ENCODE measurements at regions not wholly inside any gene's neighbourhood (a gene's known extent, or its start where the extent isn't known, plus 50 kb on each side); places are given as distances from the start of the nearest gene placed in this dataset.
"Not testable (repeated sequence)": the region's sequence is repeated elsewhere in the genome, so short reads cannot be mapped to it uniquely, and the experiment has no call there.

DNA sequence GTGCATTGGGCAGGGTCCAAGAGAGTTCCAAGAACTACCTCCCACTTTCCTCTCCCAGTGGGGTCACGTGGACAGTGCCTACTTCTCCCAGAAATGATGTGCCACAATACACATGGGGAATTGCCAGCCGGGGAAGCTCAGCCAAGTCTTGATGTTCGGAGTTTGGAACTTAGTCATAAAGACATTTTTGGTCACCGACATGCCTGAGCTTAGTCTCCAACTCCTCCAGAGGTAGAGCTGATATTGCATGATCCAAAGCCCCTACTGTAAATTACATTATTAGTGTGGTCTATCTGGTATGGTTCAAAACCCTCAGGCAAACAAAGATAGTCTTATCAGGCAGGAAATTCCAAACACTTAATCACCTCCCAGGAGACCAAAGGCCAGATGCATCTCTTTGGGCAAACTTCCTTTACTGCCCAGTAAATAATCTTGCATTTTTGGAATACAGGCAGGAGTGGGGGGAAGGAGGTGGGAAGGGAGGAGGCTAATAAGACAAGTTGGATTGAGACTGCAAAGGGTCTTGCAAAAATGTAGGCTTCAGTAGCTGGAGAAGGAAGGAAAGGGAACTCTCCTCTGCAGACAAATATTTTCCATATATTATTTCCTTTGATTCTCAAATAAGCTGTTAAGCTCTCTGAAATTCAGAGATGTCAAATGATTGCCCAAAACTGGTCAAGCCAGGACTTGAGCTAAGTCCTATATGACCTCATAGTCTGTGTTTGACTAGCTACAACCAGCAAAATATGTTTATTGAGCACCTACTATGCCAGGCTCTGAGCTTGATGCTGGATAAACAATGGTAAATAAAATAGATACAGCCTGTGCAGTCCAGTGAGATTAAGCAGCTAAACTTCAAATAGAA, 99.4 kb downstream of the DRD1 start:
- no peak for DNase-seq

DNA sequence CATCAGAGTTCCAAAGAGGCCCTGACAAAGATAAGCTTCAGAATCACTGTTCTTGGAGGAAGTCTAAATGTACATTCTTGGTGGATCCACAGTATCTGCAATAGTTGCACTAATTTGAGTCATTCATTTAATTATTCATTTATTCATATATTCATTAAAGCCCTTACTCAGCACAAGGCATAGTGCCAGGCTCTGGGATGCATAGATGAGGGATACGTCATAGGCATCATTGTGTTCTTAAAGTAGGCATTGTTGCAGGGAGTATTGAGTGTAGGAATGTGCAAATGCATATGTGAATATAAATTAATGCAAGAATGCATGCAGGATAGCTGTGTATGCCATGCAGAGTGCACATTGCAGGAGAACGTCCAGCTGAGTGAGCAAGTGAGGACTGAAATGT, 100.7 kb downstream of the DRD1 start:
- DNase-seq = no peak

DNA sequence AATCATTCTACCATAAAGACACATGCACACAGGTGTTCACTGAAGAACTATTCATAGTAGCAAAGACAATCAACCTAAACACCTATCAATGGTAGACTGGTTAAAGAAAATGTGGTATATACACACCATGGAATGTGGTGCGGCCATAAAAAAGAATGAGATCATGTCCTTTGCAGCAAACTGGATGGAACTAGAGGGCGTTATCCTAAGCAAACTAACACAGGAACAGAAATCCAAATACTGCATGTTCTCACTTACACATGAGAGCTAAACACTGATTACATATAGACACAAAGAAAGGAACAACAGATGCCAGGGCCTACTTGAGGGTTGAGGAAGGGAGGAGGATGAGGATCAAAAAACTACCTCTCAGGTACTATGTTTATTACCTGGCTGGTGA, 103.8 kb downstream of the DRD1 start:
- no peak for DNase-seq

DNA sequence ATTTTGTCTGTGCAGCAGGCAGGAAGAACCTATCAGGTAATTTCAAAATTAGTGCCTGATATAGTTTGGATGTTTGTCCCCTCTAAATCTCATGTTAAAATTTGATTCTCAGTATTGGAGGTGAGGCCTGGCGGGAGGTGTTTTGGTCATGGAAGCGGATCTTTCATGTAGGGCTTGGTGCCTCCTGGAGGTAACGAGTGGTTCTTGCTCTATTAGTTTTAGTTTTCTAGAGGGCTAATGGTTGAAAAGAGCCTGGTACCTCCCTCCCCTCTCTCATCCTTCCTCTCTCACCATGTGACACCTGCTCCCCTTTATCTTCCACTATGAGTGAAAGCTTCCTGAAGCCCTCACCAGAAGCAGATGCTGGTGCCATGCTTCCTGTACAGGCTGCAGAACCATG, 106.3 kb downstream of the DRD1 start:
- DNase-seq = no peak

DNA sequence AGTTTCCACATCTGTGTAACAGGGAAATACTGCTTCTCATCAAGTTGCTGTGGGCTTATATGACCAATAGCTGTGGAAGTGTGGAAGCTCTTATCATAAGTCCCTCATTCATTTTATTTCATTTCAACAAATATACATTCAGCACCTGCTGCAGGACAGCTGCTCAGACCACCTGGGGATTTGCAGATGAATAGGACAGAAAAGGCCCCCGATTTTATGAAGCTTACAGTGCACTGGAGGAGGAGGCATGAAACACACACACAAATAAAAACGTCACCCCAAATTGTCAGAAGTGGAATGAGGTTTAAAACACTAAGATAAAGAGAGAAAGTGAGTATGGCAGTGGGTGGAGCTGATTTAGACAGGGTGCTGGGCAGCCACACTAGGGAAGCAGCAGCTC, 107.2 kb downstream of the DRD1 start:
- DNase-seq = no peak

DNA sequence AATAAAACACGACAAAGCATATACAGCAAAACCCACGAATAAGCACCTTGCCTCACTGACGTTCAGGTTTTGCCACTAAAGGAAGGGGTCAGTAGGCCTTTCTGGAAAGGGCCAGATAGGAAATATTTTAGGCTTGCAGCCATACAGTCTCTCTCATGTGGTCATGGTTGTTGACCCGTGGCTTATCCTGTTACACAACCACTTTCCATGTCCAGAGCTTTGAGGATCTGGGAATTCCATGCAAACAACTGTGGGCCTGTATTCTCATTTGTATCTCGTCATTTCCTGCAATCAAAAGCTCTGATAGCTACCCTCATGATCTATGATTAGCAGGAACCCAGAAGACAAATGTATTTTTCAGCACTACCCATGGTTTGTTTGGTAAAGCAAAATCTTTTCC, 108.3 kb downstream of the DRD1 start:
- DNase-seq = no peak

DNA sequence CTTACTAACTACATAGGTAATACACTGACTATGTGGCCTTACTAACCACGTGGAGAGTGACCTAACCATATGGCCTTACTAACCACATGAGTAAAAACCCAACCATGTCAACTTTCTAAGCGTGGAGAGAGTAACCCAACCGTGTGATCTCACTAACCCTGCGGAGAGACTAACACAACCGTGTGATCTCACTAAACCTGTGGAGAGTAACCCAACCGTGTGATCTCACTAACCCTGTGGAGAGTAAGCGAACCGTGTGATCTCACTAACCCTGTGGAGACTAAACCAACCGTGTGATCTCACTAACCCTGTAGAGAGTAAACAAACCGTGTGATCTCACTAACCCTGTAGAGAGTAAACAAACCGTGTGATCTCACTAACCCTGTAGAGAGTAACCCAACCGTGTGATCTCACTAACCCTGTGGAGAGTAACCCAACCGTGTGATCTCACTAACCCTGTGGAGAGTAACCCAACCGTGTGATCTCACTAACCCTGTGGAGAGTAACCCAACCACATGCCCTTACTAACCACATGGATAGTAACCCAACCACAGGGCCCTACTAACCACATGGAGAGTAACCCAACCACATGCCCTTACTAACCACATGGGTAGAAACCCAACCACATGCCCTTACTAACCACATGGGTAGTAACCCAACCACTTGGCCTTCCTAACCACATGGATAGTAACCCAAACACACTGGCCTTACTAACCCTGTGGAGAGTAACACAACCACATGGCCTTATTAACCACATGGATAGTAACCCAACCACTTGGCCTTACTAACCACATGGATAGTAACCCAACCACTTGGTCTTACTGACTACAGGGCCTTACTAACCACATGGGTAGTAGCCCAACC, 112.6 kb downstream of the DRD1 start:
- not testable (repeated sequence) for DNase-seq

DNA sequence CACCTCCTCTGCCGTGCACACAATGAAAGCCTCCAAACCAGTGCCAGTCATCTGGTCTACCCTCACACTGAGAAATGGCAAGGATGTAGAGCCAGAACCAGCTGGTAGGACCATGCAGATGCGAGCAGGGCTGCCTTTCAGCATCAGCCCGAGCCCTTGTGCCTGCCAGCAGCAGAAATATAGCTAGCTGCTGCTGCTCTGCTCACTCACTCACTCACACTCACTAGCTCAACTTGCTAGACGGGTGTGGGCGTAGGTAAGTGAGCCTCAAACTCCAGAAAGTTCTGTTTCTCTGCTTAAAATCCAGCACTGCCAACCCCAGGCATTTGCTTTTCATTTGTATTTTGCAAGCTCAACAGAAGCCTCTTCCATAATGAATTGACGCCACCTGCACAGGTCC, 114.0 kb downstream of the DRD1 start:
- DNase-seq = no peak

DNA sequence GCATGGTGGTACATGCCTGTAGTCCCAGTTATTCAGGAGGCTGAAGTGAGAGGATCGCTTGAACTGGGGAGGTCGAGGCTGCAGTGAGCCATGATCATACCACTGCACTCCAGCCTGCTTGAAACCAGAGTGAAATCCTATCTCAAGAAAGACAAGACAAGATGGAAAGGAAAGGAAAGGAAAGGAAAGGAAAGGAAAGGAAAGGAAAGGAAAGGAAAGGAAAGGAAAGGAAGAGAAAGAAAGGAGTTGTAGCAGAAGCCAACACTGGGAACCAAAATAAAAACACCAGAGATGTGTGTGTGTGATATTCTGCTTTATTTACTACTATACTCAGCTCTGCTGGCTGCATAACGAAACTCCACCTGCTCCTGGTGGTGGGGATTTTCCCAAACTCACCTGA, 115.3 kb downstream of the DRD1 start:
- no peak for DNase-seq

DNA sequence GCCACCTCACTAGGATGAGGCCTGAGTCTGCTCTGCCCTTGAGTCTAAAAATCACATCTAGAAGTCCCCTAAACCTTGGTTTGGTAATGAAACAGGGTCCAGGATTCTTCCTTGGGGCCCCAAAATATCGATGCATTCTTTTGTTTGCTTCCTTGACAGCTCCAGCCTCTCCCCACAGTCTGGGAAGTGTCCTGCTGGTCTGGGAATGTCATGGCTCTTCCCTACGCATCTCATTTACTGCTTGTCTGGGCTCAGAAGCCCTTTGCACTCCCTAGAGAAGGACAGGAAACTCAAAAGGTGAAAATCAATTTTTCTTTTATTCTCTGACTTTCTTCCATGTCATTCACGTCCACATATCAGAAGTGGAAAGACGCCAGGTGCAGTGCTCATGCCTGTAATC, 115.8 kb downstream of the DRD1 start:
- no peak for DNase-seq

DNA sequence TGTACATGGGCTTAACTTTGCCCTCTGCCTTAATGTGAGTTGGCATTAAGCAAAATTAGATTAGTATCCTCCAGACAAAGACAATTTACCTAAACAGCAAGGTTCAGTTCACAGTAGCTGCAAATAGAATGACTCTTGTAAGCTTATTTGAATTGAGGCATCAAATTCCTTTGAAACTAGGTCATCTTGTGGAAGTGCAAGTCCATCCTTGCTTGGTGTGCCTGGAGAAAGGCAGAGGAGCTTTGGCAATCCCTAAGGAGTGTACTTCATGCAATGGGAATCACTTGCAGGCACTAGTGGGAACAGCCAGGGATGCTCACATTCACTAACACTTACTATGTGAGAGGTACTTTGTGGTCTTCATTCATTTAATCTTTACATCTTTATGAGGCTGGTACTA, 118.3 kb downstream of the DRD1 start:
- no peak for DNase-seq

DNA sequence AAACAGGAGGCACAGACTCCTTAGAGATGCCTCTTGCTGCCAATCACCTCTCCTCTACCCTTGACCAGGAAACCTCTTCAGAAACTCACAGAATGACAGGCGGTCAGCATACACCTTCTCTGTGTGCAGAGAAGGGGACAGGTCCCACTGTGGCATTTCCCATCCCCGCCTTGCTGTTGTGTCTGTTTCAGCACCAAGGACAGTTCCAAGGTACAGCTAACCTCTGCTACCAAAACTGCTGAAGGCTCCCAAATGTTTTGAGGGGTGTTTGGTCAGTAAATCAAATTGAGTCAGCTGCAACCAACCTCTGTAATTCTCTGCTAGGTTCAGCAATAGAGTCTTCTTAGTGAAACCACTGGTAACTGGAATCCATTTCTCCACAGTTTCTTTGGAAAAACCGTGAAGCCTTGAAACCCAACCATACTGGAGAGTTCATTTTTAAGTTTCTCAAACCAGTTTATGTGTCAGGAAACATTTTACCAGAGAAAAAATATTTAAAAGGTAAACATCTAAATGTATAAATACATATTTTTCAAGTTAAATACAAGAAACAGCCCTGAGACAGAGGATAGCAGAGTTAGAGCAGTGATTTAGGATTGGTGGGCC, 122.0 kb downstream of the DRD1 start:
- DNase-seq = peak; percentile 8

DNA sequence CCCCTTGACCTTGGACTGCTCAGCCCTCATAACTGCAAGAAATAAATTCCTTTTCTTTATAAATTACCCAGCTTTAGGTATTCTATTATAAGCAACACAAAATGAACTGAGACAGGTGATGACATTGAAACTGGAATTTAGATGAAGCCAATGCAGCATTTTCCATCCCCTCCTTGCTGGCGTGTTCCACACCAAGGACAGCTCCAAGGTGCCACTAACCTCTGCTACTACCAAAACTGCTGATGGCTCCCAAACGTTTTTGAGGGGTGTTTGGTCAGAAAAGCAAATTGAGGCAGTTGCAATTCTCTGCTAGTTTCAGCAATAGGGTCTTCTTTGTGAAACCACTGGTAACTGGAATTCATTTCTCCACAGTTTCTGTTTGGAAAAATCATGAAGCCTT, 124.8 kb downstream of the DRD1 start:
- no peak for DNase-seq

DNA sequence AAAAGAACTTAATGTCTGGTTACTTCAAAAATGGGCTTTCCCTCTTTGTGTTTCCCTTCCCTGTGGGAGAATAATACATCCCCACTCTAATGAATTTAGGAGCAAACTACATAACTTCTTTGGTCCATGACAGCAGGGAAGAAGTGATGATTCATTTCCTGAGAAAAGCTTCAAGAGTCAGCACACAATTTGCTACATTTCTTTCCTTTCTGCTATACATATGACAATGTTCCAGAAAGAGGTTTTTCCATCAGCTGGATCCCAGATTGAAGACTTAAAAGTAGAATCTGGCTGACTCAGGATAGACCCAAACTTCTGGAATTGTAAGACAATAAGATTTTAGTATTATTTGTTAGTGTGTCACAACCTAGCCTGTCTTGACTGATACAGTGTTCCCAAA, 126.1 kb downstream of the DRD1 start:
- DNase-seq = no peak

DNA sequence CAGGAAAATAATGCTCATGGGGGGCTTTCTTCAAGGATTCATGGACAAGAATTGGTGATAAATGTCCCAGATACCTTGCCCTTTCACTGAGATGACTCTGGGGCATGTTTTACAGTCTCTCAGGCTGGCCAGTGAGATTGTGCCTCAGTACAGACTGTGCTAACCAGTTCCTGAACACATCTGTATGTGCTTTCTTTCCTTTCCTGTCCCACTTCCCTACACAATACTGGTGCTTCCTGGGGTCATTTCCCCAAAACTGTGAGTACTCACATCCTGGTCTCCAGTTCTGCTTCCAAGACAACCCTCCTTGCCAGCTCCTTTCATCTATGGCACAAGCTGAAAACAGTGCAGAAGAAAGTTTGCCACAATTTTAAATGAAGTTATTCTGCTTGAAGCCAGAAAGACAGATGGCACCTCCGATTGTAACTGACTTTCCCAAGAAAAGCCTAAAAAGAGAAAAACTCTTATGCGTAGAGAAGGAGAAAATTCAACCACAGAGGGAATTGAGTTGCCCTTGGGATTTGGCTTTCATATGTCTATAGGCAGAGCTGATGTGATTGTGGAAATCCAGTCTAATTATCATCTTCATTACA, 134.7 kb downstream of the DRD1 start:
- DNase-seq = no peak

DNA sequence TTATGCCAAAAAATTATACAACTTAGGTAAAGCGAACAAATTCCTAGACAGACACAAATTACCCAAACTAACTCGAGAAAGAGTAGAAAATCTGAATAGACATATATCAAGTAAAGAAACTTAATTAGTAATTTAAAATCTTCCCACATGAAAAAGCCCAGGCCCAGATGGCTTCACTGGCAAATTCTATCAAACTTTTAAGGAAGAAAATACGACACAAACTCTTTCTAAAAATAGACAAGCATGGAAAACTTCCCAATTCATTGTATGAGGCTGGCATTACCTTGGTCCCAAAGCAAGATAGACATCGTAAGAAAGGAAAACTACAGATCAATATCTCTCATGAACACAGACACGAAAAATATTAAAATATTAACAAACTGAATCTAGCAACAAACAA, 135.3 kb downstream of the DRD1 start:
- DNase-seq = no peak

DNA sequence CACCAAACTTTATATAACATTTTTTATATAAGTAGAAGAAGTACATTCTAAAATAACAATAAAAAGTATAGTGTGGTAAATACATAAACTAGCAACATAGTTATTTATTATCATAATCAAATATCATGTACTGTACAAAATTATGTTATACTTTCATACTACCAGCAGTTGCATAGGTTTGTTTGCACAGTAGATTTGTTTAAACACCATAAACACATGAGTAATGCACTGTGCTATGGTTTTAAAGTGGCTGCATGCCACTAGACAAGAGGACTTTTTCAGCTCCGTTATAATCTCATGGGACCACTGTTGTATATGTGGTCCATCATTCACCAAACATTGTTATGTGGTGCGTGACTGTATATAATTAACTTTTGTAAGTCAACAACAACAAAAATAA, 137.6 kb downstream of the DRD1 start:
- DNase-seq = no peak

DNA sequence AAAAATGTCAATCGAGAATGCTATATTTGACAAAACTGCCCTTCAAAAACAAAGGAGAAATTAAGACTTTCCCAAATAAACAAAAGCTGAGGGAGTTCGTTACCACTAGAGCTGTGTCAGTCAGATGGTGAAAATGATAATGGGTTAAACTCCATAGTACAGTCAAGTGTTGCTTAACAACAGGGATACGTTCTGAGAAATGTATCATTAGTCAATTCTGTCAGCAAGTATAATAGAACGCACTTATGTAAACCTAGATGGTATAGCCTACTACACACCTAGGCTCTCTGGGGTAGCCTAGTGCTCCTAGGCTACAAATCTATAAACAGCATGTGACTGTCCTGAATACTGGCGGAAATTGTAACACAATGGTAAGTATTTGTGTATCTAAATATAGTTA, 138.7 kb downstream of the DRD1 start:
- DNase-seq = no peak

DNA sequence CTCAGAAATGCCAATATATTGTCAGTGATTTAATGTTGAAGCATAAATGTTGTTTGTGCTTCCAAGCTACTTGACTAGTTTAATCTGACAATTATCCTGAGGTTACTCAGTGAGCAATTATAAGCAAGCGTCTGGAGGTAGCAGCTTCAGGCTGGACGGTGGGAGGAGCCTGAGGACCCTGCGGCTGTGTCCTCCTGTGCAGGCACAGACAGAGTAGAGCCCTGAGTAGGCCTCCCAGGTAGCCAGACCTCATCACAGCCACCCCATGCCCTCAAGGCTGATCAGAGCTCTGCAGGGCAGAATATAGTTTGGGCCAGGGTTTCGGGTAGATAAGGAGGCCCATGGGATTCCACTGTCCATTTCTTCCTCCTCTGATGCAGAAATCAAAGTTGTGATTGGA, 153.6 kb downstream of the DRD1 start:
- no peak for DNase-seq

DNA sequence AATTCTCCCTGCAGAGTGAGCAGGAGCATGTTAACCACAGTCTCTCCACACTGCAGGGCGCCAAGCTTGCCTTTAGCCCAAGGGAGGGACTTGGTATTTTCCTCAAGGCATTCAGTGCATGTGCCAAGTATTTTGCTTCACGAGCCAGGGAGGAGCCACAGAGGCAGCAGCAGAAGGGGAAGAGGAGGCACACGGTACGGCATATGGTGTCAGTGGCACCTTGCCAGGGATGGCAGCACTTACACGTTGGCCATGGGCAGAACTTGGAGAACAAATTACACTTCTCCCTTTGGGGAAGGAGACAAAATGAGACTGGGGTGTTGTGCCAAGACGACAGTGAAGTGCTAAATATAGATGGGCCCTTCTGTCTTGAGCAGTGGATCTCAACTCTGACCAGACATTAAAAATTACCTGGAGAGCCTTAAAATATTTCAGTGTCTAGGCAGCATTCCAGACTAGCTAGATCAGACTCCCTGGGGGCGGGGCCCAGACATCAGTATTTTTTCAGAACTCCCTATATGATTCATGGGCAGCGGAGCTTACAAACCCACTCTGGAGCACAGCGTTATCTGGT, 155.8 kb downstream of the DRD1 start:
- no peak for DNase-seq

DNA sequence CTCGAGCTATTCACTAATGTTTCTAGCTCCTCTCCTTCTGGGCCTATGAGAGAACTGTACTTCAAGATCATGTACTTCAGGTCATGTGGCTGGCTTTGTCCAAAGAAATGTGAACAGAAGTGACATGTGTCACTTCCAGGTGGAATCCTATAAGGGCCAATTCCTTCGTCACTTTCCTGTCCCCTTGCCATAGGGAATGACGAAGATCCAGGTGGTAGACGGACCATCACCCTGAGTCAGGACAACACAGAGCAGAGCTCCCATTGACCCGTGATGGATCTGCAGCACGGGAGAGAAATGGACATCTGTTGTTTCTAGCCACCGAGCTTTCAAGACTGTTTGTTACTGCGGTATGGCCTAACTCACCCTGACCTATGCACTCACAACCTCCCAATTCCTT, 157.0 kb downstream of the DRD1 start:
- no peak for DNase-seq

DNA sequence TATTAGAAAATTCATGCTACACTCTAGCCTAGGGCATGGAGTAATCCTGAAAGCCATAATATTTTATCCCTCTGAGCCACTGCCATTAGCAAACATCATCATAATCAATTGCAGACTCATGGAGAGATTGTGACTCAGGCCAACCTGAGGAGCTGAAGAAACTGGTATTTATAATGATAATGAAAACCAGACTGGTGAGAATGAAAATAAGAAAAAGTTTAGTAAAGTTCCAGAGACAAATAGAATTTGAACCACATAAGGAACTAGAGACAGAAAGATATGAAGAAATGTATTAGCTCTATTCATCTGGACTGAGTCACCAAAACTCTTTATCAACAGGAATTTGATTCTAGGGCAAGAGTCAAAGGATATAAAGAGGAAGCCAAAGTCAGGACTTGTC, 158.7 kb downstream of the DRD1 start:
- DNase-seq = no peak

DNA sequence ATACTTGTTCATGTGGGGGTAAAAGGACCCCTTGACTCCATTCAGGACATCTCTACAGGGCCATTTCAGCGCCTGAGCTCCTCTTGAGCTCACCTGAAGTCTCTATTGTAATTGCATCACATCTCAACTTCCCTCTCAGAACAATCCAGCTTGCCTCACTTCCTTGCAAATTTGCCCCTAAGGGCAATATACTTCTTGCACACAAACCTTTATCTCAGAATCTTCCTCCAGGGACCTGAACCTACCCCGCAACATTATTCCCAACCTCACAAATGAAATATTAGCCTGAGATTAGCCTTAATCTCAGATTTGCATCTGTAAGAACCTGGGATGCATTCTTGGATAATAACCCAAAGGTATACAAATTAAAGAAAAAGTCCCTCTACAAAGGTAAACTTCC, 159.2 kb downstream of the DRD1 start:
- no peak for DNase-seq

All from MV-4-11 (cell line).